HG02623 (cell line): ENCODE measurements at regions not wholly inside any gene's neighbourhood (a gene's known extent, or its start where the extent isn't known, plus 50 kb on each side); places are given as distances from the start of the nearest gene placed in this dataset.
A peak's percentile ranks its signal among the peaks of the same experiment; 100 is the strongest.
"Not testable (repeated sequence)": the region's sequence is repeated elsewhere in the genome, so short reads cannot be mapped to it uniquely, and the experiment has no call there.

Experiments
- ATAC-seq: cut with Tn5 transposase; IDR thresholded peaks from one replicate; pipeline ENCODE4 v1.9.1; 2021; ENCODE audit warnings: moderate library complexity; ENCODE audit not compliant: unreplicated experiment

DNA sequence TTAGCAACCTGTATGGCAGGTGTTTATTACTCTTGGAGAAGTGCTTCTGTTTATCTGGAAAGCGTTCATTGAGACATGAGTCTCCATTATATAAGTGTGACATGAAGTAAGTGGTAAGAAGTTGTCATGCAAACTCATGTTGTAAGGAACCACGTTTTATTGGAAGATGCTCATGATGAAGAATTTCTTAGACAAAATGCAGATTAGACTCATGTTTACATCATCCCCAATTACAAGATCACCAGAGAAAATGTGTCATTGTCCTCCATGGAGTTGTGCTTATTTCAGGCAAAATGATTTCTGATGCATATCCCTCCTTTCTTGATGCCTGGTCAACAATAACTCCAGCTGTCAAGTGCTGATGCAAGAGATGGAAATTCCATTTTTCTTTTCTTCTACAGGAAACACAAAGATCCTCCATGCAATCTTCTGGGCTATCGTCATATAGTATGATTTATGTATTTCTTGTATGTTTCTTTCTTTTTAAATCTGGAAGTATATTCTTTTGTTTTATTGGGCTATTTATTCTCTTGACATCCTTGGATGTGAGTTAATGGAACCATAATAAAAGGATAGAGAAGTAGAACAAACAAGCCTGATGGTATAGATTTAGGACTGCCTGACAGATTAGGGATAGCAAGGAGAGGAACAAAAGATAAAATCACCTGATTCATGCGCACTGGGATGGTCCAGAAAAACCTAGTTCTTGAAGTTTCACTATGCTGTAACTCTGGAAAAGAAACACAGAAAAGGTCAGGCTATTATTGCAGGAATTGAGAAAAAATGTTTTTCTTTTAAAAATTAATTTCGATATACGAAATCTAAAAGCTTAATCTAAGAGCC is 50.7 kb upstream of the DIAPH3 start:
- ATAC-seq: no peak

DNA sequence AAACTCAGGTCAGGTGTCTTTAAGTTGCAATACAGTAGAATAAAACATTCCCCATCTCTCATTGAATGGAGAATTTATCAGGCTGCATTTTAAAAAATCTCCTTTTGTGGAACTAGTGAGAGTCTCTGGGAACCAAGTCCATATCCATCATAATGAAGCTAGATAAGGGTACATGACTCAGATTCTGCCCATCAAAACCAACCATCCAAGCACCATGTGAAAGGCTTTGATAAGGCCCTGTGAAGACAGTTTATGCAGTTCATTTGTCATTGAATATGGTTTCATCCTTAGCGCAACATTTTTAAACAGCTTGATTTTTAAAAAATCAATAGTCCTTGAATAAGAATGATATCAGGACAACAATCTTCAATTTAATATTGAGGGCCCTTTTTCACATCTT is 56.3 kb upstream of the DIAPH3 start:
- no peak for ATAC-seq

GRCh38 chr13:60221581-60221980 is 57.9 kb upstream of the DIAPH3 start:
- no peak for ATAC-seq

DNA sequence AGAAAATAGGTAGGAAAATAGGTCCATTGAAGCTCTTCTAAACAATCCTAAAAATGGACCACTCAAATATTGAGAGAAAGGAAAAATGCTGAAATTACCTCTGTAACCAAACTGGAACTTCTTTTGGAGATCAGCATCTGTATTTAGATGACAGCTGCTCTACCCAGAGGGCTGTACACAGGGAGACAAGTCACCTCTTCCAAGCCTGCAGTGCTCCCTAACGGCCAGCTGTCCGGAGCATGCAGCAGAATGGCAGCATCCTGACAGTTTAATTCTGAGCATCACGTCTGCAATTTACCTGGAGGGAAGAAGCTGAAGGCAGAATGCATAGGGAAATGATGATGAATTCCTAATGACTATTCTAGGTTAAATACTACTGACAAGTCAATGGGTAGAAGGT is 62.8 kb upstream of the DIAPH3 start:
- ATAC-seq: no peak

- ATAC-seq: no peak
These were observed 63.4 kb upstream of the DIAPH3 start for GRCh38 chr13:60227158-60227557.

DNA sequence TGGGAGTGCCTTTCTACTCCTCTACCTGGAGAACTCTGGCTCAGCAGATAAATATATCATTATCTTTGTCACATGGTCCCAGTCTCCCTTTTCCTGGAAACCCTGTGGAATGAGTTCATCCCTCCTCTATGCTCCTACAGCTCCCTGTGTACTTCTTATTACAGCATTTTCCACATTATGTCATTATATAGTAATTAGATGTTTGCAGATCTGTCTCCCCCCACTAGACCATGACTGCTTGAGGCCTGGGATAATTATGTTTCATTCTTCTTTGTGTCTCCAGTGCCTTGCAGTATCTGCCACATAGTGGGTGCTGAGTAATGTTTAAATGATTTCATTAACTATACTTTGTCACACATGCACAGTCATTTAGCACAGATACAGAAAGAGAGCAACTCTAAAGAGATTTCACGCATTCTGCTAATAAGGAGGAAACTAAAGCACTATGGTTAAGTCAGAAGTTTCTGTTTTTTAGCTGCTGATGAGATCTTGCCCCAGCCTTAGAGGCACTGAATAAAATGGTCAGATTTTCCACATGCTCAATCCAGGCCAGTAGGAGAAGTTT is 66.1 kb upstream of the DIAPH3 start:
- ATAC-seq: no peak

DNA sequence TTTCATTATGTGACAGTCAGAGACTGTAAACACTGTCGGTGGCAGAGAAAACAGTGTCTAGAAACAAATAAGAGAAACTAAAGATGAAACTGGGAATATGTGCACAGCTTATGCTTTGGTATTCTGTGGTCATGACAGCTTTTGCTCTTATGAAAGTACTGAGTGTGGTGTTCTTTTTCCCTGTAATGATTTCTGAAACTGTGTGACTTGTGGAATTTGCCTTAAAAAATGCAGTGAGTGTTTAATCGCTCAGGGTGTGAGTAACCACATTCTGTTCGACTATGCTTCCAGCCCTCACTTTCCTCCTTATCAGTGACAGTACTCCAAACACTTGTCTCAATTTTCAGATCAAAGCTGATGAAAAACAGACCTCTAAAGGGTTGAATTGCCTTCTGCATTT is 66.9 kb upstream of the DIAPH3 start:
- peak; percentile 83 for ATAC-seq

- ATAC-seq: no peak
These were observed 78.4 kb upstream of the DIAPH3 start for GRCh38 chr13:60242043-60242595.

DNA sequence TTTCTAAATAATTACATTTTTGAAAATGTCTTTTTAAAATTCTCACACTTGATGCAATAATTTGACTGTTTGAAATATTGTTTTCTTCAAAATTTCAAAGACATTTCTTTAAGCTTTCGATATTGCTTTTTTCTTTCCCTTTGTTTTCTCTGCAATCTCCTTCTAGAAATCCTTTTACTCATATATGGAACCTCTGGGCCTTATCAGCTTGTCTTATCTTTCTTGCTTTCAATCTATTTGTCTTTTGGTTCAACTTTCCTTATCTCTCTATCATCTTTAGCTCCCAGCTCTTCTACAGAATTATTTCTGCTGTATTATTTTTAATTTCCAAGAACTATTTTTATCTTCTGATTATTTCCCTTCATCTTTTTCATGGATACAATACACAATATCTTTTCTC is 80.7 kb upstream of the DIAPH3 start:
- ATAC-seq: no peak

- not testable (repeated sequence) for ATAC-seq
These were observed 87.7 kb upstream of the DIAPH3 start for GRCh38 chr13:60251419-60251818.

- ATAC-seq: no peak
These were observed 94.6 kb upstream of the DIAPH3 start for GRCh38 chr13:60258349-60258748.

GRCh38 chr13:60260440-60260839 is 96.7 kb upstream of the DIAPH3 start:
- ATAC-seq: no peak

GRCh38 chr13:60261432-60262351 is 98.0 kb upstream of the DIAPH3 start:
- no peak for ATAC-seq

DNA sequence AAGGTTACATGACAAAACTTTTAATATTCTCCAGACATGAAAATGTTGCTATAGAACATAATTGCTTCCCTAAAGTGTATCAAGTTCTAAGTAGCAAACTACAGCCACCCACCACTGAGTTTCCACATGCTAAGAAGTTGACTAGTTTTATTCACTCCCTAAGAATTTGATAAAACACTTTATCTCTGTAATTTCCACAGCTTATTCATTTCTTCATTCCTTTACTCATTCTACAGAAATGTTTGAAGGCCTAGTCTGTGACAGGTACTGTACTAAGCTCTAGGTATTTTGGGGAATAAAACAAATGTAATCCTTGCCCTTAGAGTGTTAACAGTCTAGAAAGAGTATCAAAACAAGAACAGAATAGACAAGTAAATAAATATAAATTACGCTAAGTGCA is 101.8 kb upstream of the DIAPH3 start:
- no peak for ATAC-seq

- peak; percentile 76 for ATAC-seq
These were observed 103.9 kb upstream of the DIAPH3 start for GRCh38 chr13:60267498-60268202.

- ATAC-seq: no peak
These were observed 104.5 kb upstream of the DIAPH3 start for GRCh38 chr13:60268203-60268555.

- no peak for ATAC-seq
These were observed 110.3 kb upstream of the DIAPH3 start for GRCh38 chr13:60273971-60274527.

- no peak for ATAC-seq
These were observed 110.9 kb upstream of the DIAPH3 start for GRCh38 chr13:60274655-60275054.

DNA sequence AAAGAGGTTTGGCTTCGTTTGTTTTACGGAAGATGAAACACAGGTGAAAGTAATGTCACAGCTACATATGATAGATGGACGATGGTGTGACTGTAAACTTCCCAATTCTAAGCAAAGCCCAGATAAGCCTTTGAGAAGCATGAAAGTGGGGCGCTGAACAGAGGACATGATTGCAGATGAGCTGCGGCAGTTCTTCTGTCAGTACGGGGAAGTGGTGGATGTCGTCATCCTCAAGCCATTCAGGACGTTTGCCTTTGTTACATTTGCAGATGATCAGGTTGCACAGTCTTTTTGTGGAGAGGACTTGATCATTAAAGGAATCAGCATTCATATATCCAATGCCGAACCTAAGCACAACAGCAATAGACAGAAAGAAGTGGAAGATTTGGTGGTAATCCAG is 111.5 kb upstream of the DIAPH3 start:
- no peak for ATAC-seq

- not testable (repeated sequence) for ATAC-seq
These were observed 116.5 kb upstream of the TDRD3 start for GRCh38 chr13:60280524-60280923.
